Testis (tissue), 2 donors: ENCODE measurements at regions not wholly inside any gene's neighbourhood (a gene's known extent, or its start where the extent isn't known, plus 50 kb on each side); places are given as distances from the start of the nearest gene placed in this dataset.
"Not testable (repeated sequence)": the region's sequence is repeated elsewhere in the genome, so short reads cannot be mapped to it uniquely, and the experiment has no call there.

Experiments
- CTCF ChIP-seq, 3 experiments: fragments of 450-650 bp in 2 of 3; fragments of 200-600 bp in 1 of 3; sonication (generic) in 1 of 3; IDR thresholded peaks; one replicate each; pipeline ENCODE4 v1.5.1; 2016 to 2019; ENCODE audit warnings: antibody characterized with exemption in 3 of 3, mild to moderate bottlenecking in 2 of 3, moderate library complexity in 1 of 3
- POLR2A ChIP-seq: fragments of 450-650 bp; IDR thresholded peaks from one replicate; pipeline ENCODE4 v1.6.1; 2017; ENCODE audit warnings: antibody characterized with exemption, mild to moderate bottlenecking, moderate library complexity

- not testable (repeated sequence) for TF ChIP-seq POLR2A; CTCF (IDR thresholded peaks at IDR 0.05)
These were observed 201.4 kb upstream of the PRKX start for GRCh38 chrX:3914813-3915212.
